Cerebellar nuclear complex (tissue), 1 donor: ENCODE measurements at regions not wholly inside any gene's neighbourhood (a gene's known extent, or its start where the extent isn't known, plus 50 kb on each side); places are given as distances from the start of the nearest gene placed in this dataset.

Source experiments
- DNase-seq, 2 experiments: peaks; one replicate each; lab custom pipeline; 2025; lab: John Stamatoyannopoulos, UW

DNA sequence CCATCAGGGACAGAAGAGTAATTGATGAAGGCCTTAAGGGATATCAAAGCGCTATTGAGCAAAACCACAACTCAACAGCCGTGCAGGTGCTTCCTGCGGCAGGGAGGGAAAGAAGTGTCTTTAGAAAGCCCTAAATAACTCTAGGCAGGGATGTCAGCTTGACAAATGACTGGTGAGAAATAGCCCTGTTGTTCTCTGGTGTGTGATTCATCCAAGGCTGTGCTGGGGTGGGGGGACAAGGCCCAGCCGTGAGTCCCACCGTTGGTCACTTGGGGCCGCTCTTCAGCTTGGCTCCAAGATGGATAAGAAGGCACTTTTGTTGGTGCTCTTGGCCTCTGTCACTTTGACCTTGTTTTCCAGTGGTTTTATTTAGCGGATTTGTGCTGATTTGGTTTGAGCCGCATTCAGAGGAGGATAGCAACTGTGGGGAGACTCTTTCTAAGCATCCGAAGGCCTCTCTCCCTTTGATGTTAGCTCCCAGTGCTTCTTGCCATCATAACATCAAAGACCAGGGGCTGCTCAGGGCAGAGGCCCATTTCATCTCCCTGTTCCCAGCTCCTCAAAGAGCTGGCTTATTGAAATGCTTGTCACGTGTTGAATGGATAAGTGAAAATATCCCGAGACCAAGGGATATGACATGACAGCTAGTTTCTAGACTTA, 130.3 kb upstream of the SERP2 start:
- DNase-seq = no peak

DNA sequence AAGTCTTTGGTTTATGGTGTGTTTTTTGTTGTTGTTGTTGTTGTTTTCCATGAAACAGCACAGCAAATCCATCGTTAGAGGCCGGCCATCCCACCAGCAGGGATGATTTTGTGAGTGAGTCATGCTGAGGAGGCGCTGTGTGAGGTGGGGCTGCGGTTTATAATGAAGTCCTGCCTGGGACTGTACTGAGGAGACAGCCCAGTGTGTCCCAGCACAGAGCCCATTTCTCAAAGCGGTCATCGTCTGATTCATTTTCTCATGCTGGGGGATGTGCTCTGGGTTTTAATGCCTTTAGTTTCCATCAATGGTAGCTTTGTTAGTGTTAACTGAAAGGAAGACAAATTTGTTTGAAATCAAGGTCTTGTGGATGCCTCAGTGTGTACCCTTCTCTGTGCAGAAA, 129.3 kb upstream of the SERP2 start:
- DNase-seq = no peak

DNA sequence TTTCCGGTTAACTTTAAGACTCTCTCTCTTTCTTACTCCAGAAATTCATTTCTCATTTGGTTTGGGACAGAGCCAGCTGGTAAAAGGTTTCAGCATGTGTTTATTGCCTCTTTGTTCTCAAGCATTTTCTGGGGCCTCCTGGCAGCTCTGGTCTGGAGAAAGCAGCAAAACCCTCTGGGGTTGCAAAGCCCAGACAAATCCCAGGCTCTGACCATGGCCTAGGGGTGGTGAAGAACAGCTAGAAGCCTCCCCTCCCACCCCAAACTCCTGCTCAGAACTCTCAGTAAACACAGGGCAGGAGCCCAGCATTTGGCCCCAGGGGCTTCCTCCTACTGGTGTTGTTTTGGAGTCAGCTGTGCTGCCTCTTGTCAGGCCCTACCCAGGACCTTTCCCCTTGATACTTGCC, 124.2 kb upstream of the SERP2 start:
- no peak for DNase-seq

- no peak for DNase-seq
Measured at GRCh38 chr13:44252938-44253337, 120.7 kb upstream of the SERP2 start.

- no peak for DNase-seq
Measured at GRCh38 chr13:44255771-44256364, 117.8 kb upstream of the SERP2 start.

GRCh38 chr13:44257796-44258195, 115.8 kb upstream of the SERP2 start:
- DNase-seq = no peak

GRCh38 chr13:44259045-44260027, 114.3 kb upstream of the SERP2 start:
- DNase-seq = no peak

- no peak for DNase-seq
Measured at GRCh38 chr13:44260336-44260735, 113.3 kb upstream of the SERP2 start.

DNA sequence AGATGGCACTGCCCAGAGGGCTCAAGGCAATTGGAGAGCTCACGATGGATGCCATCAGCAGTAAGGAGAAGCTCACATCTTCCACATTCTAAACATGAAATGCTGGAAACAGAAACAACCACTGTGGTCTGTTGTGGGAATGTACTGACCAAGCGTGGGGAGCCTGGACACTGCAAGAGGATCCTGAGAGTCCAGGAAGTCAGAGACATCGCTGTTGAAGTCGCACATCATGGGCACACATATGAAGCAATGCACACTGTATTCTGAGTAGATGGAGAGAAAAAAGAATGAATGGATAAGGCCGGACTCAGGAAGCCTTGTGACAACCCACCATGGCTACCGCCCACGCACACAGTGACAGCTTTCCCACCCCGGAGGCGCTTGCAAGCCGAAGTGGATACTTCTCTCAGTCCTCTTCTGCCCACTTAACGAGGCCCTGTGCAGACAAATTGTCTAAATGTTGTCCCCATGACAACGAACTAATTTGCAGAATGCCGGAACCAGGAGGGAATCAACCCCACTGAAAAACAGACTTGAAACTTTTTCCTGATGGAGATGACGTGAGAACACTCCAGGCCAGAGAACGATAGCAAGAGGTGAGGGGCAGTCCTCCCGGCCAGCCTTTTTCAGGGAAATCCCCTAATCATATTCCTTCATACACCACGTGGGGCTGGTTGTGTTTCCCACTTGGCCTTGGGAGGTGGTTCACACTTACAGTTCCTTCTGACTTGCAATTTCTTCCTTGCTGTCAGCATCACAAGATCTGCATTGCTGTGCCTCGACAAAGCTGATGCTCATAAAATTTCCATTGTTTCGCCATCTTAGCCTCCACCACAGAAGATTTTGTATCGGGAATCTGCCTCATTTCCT, 109.6 kb upstream of the SERP2 start:
- DNase-seq = no peak

GRCh38 chr13:44266305-44266704, 107.3 kb upstream of the SERP2 start:
- DNase-seq = no peak

GRCh38 chr13:44266772-44267171, 106.9 kb upstream of the SERP2 start:
- DNase-seq = no peak

DNA sequence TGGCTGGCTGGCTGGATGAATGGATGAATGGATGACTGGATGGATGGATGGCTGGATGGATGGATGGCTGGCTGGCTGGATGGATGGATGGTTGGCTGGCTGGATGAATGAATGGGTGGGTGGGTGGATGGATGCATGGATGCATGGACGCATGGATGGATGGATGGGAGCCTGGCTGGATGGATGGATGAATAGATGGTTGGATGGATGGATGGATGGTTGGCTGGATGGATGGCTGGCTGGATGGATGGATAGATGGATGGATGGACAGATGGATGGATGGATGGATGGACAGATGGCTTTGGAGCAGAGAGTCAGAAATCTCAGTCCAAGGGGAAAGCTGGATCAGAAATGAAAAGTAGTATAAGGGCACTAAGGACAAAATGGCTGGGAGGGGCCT, 106.4 kb upstream of the SERP2 start:
- DNase-seq = no peak

GRCh38 chr13:44267980-44268379, 105.6 kb upstream of the SERP2 start:
- DNase-seq = no peak

DNA sequence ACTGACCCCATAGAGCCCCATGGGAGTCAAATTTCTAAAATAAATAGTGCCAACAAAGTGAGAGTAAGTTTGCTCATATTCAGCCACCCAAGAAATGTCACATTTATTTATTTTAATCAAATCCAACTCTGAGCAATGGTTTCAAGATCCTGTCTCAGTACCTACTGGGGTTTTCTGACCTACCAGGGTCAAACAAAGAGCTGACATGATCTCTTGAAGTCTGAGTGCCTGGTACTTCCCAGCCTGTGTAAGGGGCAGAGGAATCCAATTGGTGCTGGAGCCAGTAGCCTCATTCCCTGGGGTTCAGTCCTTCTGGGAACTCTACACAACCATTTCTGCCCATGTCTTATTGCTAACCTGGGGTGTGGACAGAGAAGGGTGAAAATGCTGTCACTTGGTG, 104.6 kb upstream of the SERP2 start:
- no peak for DNase-seq

GRCh38 chr13:44270150-44270549, 103.5 kb upstream of the SERP2 start:
- no peak for DNase-seq

- no peak for DNase-seq
Measured at GRCh38 chr13:44271031-44271455, 102.6 kb upstream of the SERP2 start.

- DNase-seq = no peak
Measured at GRCh38 chr13:44271473-44271872, 102.2 kb upstream of the SERP2 start.

- peak in 1 of 2 experiments; percentile 55 for DNase-seq
Measured at GRCh38 chr13:44271915-44272341, 101.7 kb upstream of the SERP2 start.

- DNase-seq = no peak
Measured at GRCh38 chr13:44272692-44273091, 100.9 kb upstream of the SERP2 start.

DNA sequence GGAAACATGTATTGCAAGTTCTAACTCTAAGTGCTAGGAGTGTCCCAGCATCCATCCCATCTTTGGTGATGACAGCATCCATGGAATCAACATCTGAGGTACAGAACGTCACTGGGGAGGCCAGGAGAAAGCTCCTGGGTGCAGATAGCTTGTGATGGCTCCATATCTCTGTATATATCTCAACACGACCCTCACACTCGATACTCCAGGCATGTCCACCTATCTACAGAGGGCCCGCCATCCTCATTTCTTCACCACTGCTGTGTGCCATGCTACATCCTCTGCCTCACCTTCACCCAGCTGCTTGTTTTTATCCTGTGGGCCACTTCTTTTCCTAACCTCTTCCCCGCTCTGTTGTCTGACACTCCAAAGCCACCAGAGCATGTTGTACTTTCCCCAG, 100.4 kb upstream of the SERP2 start:
- no peak for DNase-seq

- DNase-seq = no peak
Measured at GRCh38 chr13:44273991-44274770, 99.4 kb upstream of the SERP2 start.
